ENCODE measurements at regions not wholly inside any gene's neighbourhood (a gene's known extent, or its start where the extent isn't known, plus 50 kb on each side); places are given as distances from the start of the nearest gene placed in this dataset.
"Not testable (repeated sequence)": the region's sequence is repeated elsewhere in the genome, so short reads cannot be mapped to it uniquely, and the experiment has no call there.

DNA sequence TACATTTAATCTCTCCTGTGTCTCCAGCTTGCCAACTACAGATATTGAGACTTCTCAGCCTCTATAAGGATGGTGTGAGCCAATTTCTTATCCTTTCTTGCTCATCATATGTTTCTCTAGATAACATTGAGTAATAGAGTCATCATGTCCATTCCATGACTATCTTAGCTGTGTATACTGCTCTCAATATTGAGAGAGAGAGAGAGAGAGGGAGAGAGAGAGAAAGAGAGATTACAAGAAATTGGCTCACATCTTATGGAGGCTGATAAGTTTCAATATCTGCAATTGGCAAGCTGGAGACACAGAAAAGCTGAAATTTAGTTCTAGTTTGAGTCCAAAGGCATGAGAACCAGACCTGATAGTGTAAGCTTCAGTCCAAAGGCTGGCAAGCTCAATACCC lies 110.8 kb upstream of the MSMB start:
- not testable (repeated sequence) for TF ChIP-seq ZNF274 (IDR thresholded peaks at IDR 0.05; ENCODE audit: low read depth, low read length); YY1 (IDR thresholded peaks at IDR 0.05; ENCODE audit: insufficient read depth, insufficient read length); SUZ12 (IDR thresholded peaks at IDR 0.05; ENCODE audit: extremely low read depth, insufficient read depth, insufficient read length)
